ENCODE measurements at regions not wholly inside any gene's neighbourhood (a gene's known extent, or its start where the extent isn't known, plus 50 kb on each side); places are given as distances from the start of the nearest gene placed in this dataset.

- no peaks in the 10 kb centered on the region; the same call in 2 of the 3 replicates for H3K9me3 Mint-ChIP-seq
- H4K20me1 ChIP-seq (replicated peaks; ENCODE audit: insufficient read depth) = no peaks in the 10 kb centered on the region
- no peaks in the 10 kb centered on the region for H3K79me2 ChIP-seq (replicated peaks; ENCODE audit: insufficient read depth)
- H3K27me3 Mint-ChIP-seq (ENCODE audit: insufficient read depth, low read depth, poor library complexity) = peaks cover 7% of the 10 kb centered on the region
- no peaks in the 10 kb centered on the region for H3K4me1 ChIP-seq (ENCODE audit: insufficient read depth)
- no peak for ATAC-seq
- TF ChIP-seq ZNF462 (CRISPR knock-in tag; IDR thresholded peaks at IDR 0.05) = no peak
- no peak overlapping the region for H3K27ac Mint-ChIP-seq
- no peaks in the 10 kb centered on the region; the same call in 2 of the 3 replicates for H3K36me3 Mint-ChIP-seq (ENCODE audit: low read depth)
- no peak overlapping the region for H3K4me2 ChIP-seq
- peaks cover 6% of the 10 kb centered on the region; the same call in 1 of the 3 replicates for H3K4me1 Mint-ChIP-seq
- H3K9me2 ChIP-seq (ENCODE audit: insufficient read depth) = no peaks in the 10 kb centered on the region
- H3K4me3 ChIP-seq = no peak overlapping the region
- no peaks in the 10 kb centered on the region for H3K36me3 ChIP-seq (ENCODE audit: insufficient read depth)
- no peaks in the 10 kb centered on the region for H3F3A ChIP-seq (replicated peaks; ENCODE audit: low read depth)
- no peaks in the 10 kb centered on the region for H3K27me3 ChIP-seq (ENCODE audit: insufficient read depth)
- no peak overlapping the region for H3K27ac ChIP-seq (ENCODE audit: low read depth)
- no peak overlapping the region for H3K4me3 Mint-ChIP-seq
- H2AFZ ChIP-seq = no peak overlapping the region
- no peak for DNase-seq (ENCODE audit: low spot score)
Measured at GRCh38 chr9:758146-758545, 83.4 kb upstream of the DMRT1 start.

GRCh38 chr9:759541-759940 is 82.0 kb upstream of the DMRT1 start:
- Histone ChIP-seq H3K79me2 (replicated peaks; ENCODE audit: insufficient read depth) (no peaks in the 10 kb centered on the region), H3K4me2 (no peak overlapping the region), H3K4me3 (no peak overlapping the region), H3F3A (replicated peaks; ENCODE audit: low read depth) (no peaks in the 10 kb centered on the region), H4K20me1 (replicated peaks; ENCODE audit: insufficient read depth) (no peaks in the 10 kb centered on the region), H2AFZ (no peak overlapping the region), H3K27ac (ENCODE audit: low read depth) (no peak overlapping the region), H3K36me3 (ENCODE audit: insufficient read depth) (no peaks in the 10 kb centered on the region), H3K9me2 (ENCODE audit: insufficient read depth) (no peaks in the 10 kb centered on the region), H3K4me1 (ENCODE audit: insufficient read depth) (no peaks in the 10 kb centered on the region), H3K27me3 (ENCODE audit: insufficient read depth) (no peaks in the 10 kb centered on the region)
- Mint-ChIP-seq H3K27me3 (ENCODE audit: insufficient read depth, low read depth, poor library complexity) (peaks cover 12% of the 10 kb centered on the region), H3K9me3 (no peaks in the 10 kb centered on the region; the same call in 2 of the 3 replicates), H3K4me3 (no peak overlapping the region), H3K36me3 (ENCODE audit: low read depth) (no peaks in the 10 kb centered on the region), H3K27ac (no peak overlapping the region), H3K4me1 (peaks cover 11% of the 10 kb centered on the region)
- DNase-seq (ENCODE audit: low spot score) = no peak
- ATAC-seq = no peak
- TF ChIP-seq REST (IDR thresholded peaks at IDR 0.05; ENCODE audit: unreplicated experiment) (no peak), EZH2phosphoT487 (IDR thresholded peaks at IDR 0.05; ENCODE audit: unreplicated experiment) (no peak), CREB1 (CRISPR knock-in tag; IDR thresholded peaks at IDR 0.05; ENCODE audit: low read depth) (no peak), JUNB (IDR thresholded peaks at IDR 0.05; ENCODE audit: unreplicated experiment) (no peak), NANOG (IDR thresholded peaks at IDR 0.05; ENCODE audit: borderline replicate concordance) (no peak), ETS1 (IDR thresholded peaks at IDR 0.05) (no peak), STAT1 (IDR thresholded peaks at IDR 0.05; ENCODE audit: unreplicated experiment) (no peak), ZNF331 (CRISPR knock-in tag; IDR thresholded peaks at IDR 0.05; ENCODE audit: low read depth) (no peak), CTCF (conservative IDR thresholded peaks at IDR 0.05; ENCODE audit: low read depth in 2 of 2) (no peak)

Measured in GM23338 (cell line).